ENCODE measurements at regions not wholly inside any gene's neighbourhood (a gene's known extent, or its start where the extent isn't known, plus 50 kb on each side); places are given as distances from the start of the nearest gene placed in this dataset.

- Histone ChIP-seq H3K27ac (replicated peaks) (no peak overlapping the region), H3K4me3 (replicated peaks; ENCODE audit: insufficient read depth, low read length) (no peak overlapping the region), H3K27me3 (ENCODE audit: insufficient read depth, poor library complexity, severe bottlenecking) (no peaks in the 10 kb centered on the region)
- TF ChIP-seq, protein P1, sequence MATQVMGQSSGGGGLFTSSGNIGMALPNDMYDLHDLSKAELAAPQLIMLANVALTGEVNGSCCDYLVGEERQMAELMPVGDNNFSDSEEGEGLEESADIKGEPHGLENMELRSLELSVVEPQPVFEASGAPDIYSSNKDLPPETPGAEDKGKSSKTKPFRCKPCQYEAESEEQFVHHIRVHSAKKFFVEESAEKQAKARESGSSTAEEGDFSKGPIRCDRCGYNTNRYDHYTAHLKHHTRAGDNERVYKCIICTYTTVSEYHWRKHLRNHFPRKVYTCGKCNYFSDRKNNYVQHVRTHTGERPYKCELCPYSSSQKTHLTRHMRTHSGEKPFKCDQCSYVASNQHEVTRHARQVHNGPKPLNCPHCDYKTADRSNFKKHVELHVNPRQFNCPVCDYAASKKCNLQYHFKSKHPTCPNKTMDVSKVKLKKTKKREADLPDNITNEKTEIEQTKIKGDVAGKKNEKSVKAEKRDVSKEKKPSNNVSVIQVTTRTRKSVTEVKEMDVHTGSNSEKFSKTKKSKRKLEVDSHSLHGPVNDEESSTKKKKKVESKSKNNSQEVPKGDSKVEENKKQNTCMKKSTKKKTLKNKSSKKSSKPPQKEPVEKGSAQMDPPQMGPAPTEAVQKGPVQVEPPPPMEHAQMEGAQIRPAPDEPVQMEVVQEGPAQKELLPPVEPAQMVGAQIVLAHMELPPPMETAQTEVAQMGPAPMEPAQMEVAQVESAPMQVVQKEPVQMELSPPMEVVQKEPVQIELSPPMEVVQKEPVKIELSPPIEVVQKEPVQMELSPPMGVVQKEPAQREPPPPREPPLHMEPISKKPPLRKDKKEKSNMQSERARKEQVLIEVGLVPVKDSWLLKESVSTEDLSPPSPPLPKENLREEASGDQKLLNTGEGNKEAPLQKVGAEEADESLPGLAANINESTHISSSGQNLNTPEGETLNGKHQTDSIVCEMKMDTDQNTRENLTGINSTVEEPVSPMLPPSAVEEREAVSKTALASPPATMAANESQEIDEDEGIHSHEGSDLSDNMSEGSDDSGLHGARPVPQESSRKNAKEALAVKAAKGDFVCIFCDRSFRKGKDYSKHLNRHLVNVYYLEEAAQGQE (IDR thresholded peaks at IDR 0.05; ENCODE audit: insufficient replicate concordance, low read depth), result no peak
- TF ChIP-seq GABPA (IDR thresholded peaks at IDR 0.05; ENCODE audit: low read depth), result no peak
- TF ChIP-seq, protein P2, sequence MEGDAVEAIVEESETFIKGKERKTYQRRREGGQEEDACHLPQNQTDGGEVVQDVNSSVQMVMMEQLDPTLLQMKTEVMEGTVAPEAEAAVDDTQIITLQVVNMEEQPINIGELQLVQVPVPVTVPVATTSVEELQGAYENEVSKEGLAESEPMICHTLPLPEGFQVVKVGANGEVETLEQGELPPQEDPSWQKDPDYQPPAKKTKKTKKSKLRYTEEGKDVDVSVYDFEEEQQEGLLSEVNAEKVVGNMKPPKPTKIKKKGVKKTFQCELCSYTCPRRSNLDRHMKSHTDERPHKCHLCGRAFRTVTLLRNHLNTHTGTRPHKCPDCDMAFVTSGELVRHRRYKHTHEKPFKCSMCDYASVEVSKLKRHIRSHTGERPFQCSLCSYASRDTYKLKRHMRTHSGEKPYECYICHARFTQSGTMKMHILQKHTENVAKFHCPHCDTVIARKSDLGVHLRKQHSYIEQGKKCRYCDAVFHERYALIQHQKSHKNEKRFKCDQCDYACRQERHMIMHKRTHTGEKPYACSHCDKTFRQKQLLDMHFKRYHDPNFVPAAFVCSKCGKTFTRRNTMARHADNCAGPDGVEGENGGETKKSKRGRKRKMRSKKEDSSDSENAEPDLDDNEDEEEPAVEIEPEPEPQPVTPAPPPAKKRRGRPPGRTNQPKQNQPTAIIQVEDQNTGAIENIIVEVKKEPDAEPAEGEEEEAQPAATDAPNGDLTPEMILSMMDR (IDR thresholded peaks at IDR 0.05; ENCODE audit: insufficient read depth, low read length), result no peak
- TF ChIP-seq SPI1 (IDR thresholded peaks at IDR 0.05; ENCODE audit: borderline replicate concordance, low read depth), result no peak
- TF ChIP-seq POLR2AphosphoS5 (IDR thresholded peaks at IDR 0.05; ENCODE audit: low read depth), result no peak
- DNase-seq (ENCODE audit: low read depth in 1 of 2, low spot score in 1 of 2), result no peak
Observed at GRCh38 chr1:234733427-234733826, 123.4 kb upstream of the IRF2BP2 start.

DNA sequence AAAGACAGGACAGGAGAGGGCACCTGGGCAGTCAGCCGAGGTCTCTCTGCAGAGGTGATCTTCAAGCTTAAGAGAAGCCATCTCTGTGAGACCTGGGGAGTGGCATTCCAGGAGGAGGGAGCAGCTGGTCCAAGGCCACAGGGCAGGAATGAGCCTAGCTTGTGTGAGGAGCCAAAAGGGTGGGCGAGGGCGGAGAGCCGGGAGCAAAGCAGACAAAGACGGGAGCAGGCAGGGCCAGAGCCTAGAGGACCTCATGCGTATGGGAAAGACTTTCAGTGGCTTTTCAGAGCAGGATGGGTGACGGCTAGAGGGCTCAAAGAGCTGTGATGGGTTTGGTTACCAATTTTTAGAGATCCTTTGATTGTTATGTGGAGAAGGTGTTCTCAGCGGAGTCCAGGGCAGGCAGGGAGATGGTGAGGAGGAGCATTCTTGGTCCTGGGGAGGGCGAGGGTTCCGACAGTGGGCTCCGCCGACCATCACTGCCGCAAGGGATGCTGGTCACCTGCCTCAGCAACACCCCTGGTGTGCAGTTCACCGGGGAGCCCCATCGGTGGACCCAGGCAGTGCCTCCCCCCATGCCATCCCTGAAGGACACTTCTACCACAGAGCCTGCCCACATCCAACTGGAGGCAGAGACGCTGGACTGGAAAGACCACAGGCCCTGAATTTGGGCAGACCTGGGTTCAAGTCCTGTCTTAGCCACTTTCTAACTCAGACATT lies 122.9 kb upstream of the IRF2BP2 start:
- Histone ChIP-seq H3K4me3 (replicated peaks; ENCODE audit: insufficient read depth, low read length) (no peak overlapping the region), H3K27me3 (ENCODE audit: insufficient read depth, poor library complexity, severe bottlenecking) (no peaks in the 10 kb centered on the region), H3K27ac (replicated peaks) (no peak overlapping the region)
- no peak for DNase-seq (ENCODE audit: low read depth in 1 of 2, low spot score in 1 of 2)
- TF ChIP-seq POLR2AphosphoS5 (IDR thresholded peaks at IDR 0.05; ENCODE audit: low read depth) (no peak), SPI1 (IDR thresholded peaks at IDR 0.05; ENCODE audit: borderline replicate concordance, low read depth) (no peak), GABPA (IDR thresholded peaks at IDR 0.05; ENCODE audit: low read depth) (no peak)
- TF ChIP-seq, protein P1 (IDR thresholded peaks at IDR 0.05; ENCODE audit: insufficient replicate concordance, low read depth), result no peak
- TF ChIP-seq, protein P2 (IDR thresholded peaks at IDR 0.05; ENCODE audit: insufficient read depth, low read length), result no peak

DNA sequence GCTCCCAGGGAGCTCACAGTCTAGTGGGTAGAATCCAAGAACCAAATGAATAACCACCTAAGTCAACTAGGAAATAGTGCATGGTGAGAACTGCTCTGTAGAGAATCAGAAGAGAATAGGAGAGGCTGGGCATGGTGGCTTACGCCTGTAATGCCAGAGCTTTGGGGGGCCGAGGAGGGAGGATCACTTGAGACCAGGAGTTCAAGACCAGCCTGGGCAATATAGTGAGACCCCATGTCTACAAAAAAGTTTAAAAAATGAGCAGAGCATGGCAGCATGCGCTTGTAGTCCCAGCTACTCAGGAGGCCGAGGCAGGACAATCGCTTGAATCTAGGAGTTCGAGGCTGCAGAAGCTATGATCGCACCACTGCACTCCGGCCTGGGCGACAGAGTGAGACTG lies 122.3 kb upstream of the IRF2BP2 start:
- TF ChIP-seq POLR2AphosphoS5 (IDR thresholded peaks at IDR 0.05; ENCODE audit: low read depth) (no peak), GABPA (IDR thresholded peaks at IDR 0.05; ENCODE audit: low read depth) (no peak), SPI1 (IDR thresholded peaks at IDR 0.05; ENCODE audit: borderline replicate concordance, low read depth) (no peak)
- TF ChIP-seq, protein P1 (IDR thresholded peaks at IDR 0.05; ENCODE audit: insufficient replicate concordance, low read depth), result no peak
- TF ChIP-seq, protein P2 (IDR thresholded peaks at IDR 0.05; ENCODE audit: insufficient read depth, low read length), result no peak
- no peak overlapping the region for H3K4me3 ChIP-seq (replicated peaks; ENCODE audit: insufficient read depth, low read length)
- DNase-seq (ENCODE audit: low read depth in 1 of 2, low spot score in 1 of 2), result no peak
- H3K27me3 ChIP-seq (ENCODE audit: insufficient read depth, poor library complexity, severe bottlenecking), result no peaks in the 10 kb centered on the region
- H3K27ac ChIP-seq (replicated peaks), result peak overlapping the region; percentile 56

All from HL-60 (cell line).